Loucy (cell line): ENCODE measurements at regions not wholly inside any gene's neighbourhood (a gene's known extent, or its start where the extent isn't known, plus 50 kb on each side); places are given as distances from the start of the nearest gene placed in this dataset.

ENCODE experiments used
- H2AFZ ChIP-seq: fragments of 200-600 bp; sonication (generic); 2 replicates; pipeline ENCODE4 v1.6.0; 2016; ENCODE audit warnings: antibody characterized with exemption, mild to moderate bottlenecking, low read length, moderate library complexity
- H3F3A ChIP-seq: fragments of 200-600 bp; 2 replicates; pipeline ENCODE4 v1.6.0; 2016; ENCODE audit warnings: antibody characterized with exemption, low read depth, mild to moderate bottlenecking
- H3K27me3 ChIP-seq: fragments of 200-600 bp; sonication (generic); 2 replicates; pipeline ENCODE4 v1.6.1; 2014; ENCODE audit warnings: low read length, mild to moderate bottlenecking; ENCODE audit not compliant: insufficient read depth, poor library complexity, severe bottlenecking
- H3K36me3 ChIP-seq: fragments of 200-600 bp; sonication (generic); 2 replicates; pipeline ENCODE4 v1.6.1; 2016; ENCODE audit warnings: low read length; ENCODE audit not compliant: insufficient read depth
- H3K4me1 ChIP-seq: fragments of 200-600 bp; sonication (generic); 2 replicates; pipeline ENCODE4 v1.5.1; 2014; ENCODE audit warnings: low read length, mild to moderate bottlenecking; ENCODE audit not compliant: insufficient read depth, poor library complexity, severe bottlenecking
- H3K4me2 ChIP-seq: fragments of 200-600 bp; sonication (generic); 2 replicates; pipeline ENCODE4 v1.6.0; 2014; ENCODE audit warnings: antibody characterized with exemption, low read length, low read depth, mild to moderate bottlenecking; ENCODE audit not compliant: poor library complexity, severe bottlenecking
- H3K4me3 ChIP-seq: fragments of 200-600 bp; sonication (generic); 2 replicates; pipeline ENCODE4 v1.5.1; 2014; ENCODE audit warnings: low read length, mild to moderate bottlenecking, mixed read lengths; ENCODE audit not compliant: poor library complexity, severe bottlenecking
- H3K79me2 ChIP-seq: fragments of 200-600 bp; sonication (generic); 2 replicates; pipeline ENCODE4 v1.6.1; 2014; ENCODE audit warnings: low read length; ENCODE audit not compliant: insufficient read depth
- H3K9ac ChIP-seq: fragments of 200-600 bp; sonication (generic); 2 replicates; pipeline ENCODE4 v1.6.0; 2014; ENCODE audit warnings: mild to moderate bottlenecking, low read depth, low read length, moderate library complexity; ENCODE audit not compliant: poor library complexity, severe bottlenecking
- H3K9me2 ChIP-seq: fragments of 200-600 bp; sonication (generic); replicated peaks from 2 replicates; pipeline ENCODE4 v1.6.1; 2016; ENCODE audit warnings: low read depth, low read length, mixed read lengths
- H3K9me3 ChIP-seq: fragments of 200-600 bp; sonication (generic); 2 replicates; pipeline ENCODE4 v1.6.1; 2014; ENCODE audit warnings: mild to moderate bottlenecking, antibody characterized with exemption, low read length, low read depth; ENCODE audit not compliant: insufficient read depth
- H4K20me1 ChIP-seq: fragments of 200-600 bp; sonication (generic); 2 replicates; pipeline ENCODE4 v1.6.0; 2014; ENCODE audit warnings: antibody characterized with exemption, low read length, mild to moderate bottlenecking; ENCODE audit not compliant: insufficient read depth, poor library complexity, severe bottlenecking
- CTCF ChIP-seq: fragments of 200-600 bp; sonication (generic); conservative IDR thresholded peaks from 2 replicates; pipeline ENCODE4 v1.5.1; 2014; ENCODE audit warnings: mild to moderate bottlenecking, antibody characterized with exemption, low read length
- EZH2phosphoT487 ChIP-seq: fragments of 200-600 bp; IDR thresholded peaks from 2 replicates; pipeline ENCODE4 v1.6.1; 2018; ENCODE audit warnings: antibody characterized with exemption, mild to moderate bottlenecking, moderate library complexity, borderline replicate concordance

- Histone ChIP-seq H3K79me2 (no peaks in the 10 kb centered on the region), H3K36me3 (no peaks in the 10 kb centered on the region), H3K4me2 (no peak overlapping the region), H4K20me1 (no peaks in the 10 kb centered on the region), H2AFZ (no peak overlapping the region), H3K4me1 (no peaks in the 10 kb centered on the region), H3K27me3 (no peaks in the 10 kb centered on the region), H3F3A (no peaks in the 10 kb centered on the region), H3K9me2 (no peaks in the 10 kb centered on the region), H3K4me3 (no peak overlapping the region), H3K9ac (no peak overlapping the region), H3K9me3 (no peaks in the 10 kb centered on the region)
- TF ChIP-seq EZH2phosphoT487 (no peak), CTCF (no peak)
Measured at GRCh38 chr6:62466607-62467006, 180.6 kb upstream of the KHDRBS2 start.

- no peak overlapping the region for H3K4me3 ChIP-seq
- H3K9me3 ChIP-seq, result no peaks in the 10 kb centered on the region
- H4K20me1 ChIP-seq, result no peaks in the 10 kb centered on the region
- no peaks in the 10 kb centered on the region for H3F3A ChIP-seq
- no peaks in the 10 kb centered on the region for H3K9me2 ChIP-seq
- H3K79me2 ChIP-seq, result no peaks in the 10 kb centered on the region
- no peaks in the 10 kb centered on the region for H3K36me3 ChIP-seq
- TF ChIP-seq EZH2phosphoT487 (no peak), CTCF (no peak)
- no peak overlapping the region for H3K9ac ChIP-seq
- H3K4me1 ChIP-seq, result no peaks in the 10 kb centered on the region
- no peaks in the 10 kb centered on the region for H3K27me3 ChIP-seq
- H3K4me2 ChIP-seq, result no peak overlapping the region
- no peak overlapping the region for H2AFZ ChIP-seq
Measured at GRCh38 chr6:62465206-62465605, 179.2 kb upstream of the KHDRBS2 start.

GRCh38 chr6:62452586-62452985, 166.6 kb upstream of the KHDRBS2 start:
- no peak for TF ChIP-seq CTCF
- no peak for TF ChIP-seq EZH2phosphoT487
- Histone ChIP-seq H3K4me2 (no peak overlapping the region), H3K4me1 (no peaks in the 10 kb centered on the region), H2AFZ (no peak overlapping the region), H3K4me3 (no peak overlapping the region), H3K9me3 (0 out of 2 replicates have a peak, but pooled peaks cover 3% of the 10 kb centered on the region), H3F3A (no peaks in the 10 kb centered on the region), H3K36me3 (no peaks in the 10 kb centered on the region), H3K9ac (no peak overlapping the region), H3K9me2 (no peaks in the 10 kb centered on the region), H3K79me2 (no peaks in the 10 kb centered on the region), H4K20me1 (no peaks in the 10 kb centered on the region), H3K27me3 (no peaks in the 10 kb centered on the region)
